ENCODE measurements at regions not wholly inside any gene's neighbourhood (a gene's known extent, or its start where the extent isn't known, plus 50 kb on each side); places are given as distances from the start of the nearest gene placed in this dataset.
A peak's percentile ranks its signal among the peaks of the same experiment; 100 is the strongest.

DNA sequence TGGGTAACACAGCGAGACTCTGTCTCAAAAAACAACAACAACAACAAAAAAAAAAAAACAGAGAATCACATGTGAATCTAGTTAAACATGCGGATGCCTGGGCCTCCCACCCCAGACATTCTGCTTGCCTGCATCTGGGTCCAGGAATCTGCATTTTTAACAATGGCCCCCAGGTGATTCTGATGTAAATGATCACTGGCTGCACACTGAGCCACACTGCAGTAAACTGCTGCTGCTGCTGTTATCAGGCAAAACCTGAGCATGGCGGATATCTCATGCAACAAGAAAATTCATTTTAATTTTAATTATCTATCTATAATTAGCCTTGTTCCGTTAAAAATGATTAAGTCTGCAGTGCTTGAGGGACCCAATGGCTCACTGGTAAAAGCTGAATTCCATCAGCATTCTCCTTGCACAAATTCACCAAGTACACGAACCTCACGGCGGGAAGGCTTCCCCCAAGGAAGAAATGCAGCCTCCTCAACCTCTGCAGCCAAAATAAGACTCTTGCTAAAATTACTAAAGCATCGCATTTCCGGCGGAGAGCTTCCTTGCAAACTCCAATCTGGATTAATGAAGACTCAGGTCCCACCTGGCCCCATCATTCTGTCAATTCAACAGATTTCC is 81.6 kb upstream of the SNX9 start (continued):
- TF ChIP-seq, protein P1, sequence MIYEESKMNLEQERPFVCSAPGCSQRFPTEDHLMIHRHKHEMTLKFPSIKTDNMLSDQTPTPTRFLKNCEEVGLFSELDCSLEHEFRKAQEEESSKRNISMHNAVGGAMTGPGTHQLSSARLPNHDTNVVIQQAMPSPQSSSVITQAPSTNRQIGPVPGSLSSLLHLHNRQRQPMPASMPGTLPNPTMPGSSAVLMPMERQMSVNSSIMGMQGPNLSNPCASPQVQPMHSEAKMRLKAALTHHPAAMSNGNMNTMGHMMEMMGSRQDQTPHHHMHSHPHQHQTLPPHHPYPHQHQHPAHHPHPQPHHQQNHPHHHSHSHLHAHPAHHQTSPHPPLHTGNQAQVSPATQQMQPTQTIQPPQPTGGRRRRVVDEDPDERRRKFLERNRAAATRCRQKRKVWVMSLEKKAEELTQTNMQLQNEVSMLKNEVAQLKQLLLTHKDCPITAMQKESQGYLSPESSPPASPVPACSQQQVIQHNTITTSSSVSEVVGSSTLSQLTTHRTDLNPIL (CRISPR knock-in tag; IDR thresholded peaks at IDR 0.05; ENCODE audit: low read depth): no peak
- TF ChIP-seq CSDC2 (CRISPR knock-in tag; IDR thresholded peaks at IDR 0.05) (no peak), GLIS3 (CRISPR knock-in tag; IDR thresholded peaks at IDR 0.05) (no peak), ESRRG (CRISPR knock-in tag; IDR thresholded peaks at IDR 0.05) (no peak), BACH2 (CRISPR knock-in tag; IDR thresholded peaks at IDR 0.05; ENCODE audit: borderline replicate concordance) (no peak), ARNTL (CRISPR knock-in tag; IDR thresholded peaks at IDR 0.05; ENCODE audit: borderline replicate concordance, low read depth) (no peak), ZFP3 (CRISPR knock-in tag; IDR thresholded peaks at IDR 0.05) (no peak)

GRCh38 chr6:157741948-157742556 is 81.0 kb upstream of the SNX9 start:
- no peak for TF ChIP-seq PATZ1 (CRISPR knock-in tag; IDR thresholded peaks at IDR 0.05; ENCODE audit: borderline replicate concordance)
- no peak for ATAC-seq

DNA sequence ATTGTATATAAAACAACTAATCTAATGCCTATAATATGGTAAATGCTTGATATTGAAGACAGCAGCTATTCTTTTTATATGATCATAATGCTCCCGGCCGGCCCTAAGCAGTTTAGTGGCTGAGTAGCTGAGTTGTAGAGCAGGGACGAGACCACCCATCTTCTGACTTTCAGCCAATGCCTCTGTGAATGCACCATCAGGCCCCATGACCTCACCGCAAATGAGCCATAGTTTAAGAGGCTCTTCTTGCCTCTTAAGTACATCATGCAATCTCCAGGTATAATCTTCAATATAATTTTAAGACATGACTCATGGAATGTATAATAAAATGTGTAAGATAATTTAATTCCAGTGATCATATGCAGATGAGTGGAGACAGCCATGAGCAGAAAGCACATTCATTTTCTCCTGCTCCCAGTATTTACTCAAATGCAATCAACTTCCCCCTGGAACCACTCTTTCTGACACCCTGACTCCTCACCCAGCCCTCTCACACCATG is 78.9 kb upstream of the SNX9 start:
- TF ChIP-seq ESRRG (CRISPR knock-in tag; IDR thresholded peaks at IDR 0.05) (0 out of 2 replicates have a peak, but pooled peaks have one; percentile 35), CSDC2 (CRISPR knock-in tag; IDR thresholded peaks at IDR 0.05) (no peak), ISL1 (CRISPR knock-in tag; IDR thresholded peaks at IDR 0.05) (peak; percentile 88)
- TF ChIP-seq, protein P1 (CRISPR knock-in tag; IDR thresholded peaks at IDR 0.05; ENCODE audit: low read depth): peak; percentile 65; the same call in 1 of the 2 replicates
- ATAC-seq: peak; percentile 85

- ATAC-seq: no peak
- TF ChIP-seq, protein P1 (CRISPR knock-in tag; IDR thresholded peaks at IDR 0.05; ENCODE audit: low read depth): no peak
- TF ChIP-seq OSR1 (CRISPR knock-in tag; IDR thresholded peaks at IDR 0.05) (no peak), ARNTL (CRISPR knock-in tag; IDR thresholded peaks at IDR 0.05; ENCODE audit: borderline replicate concordance, low read depth) (no peak), CSDC2 (CRISPR knock-in tag; IDR thresholded peaks at IDR 0.05) (no peak), SNAI2 (CRISPR knock-in tag; IDR thresholded peaks at IDR 0.05) (no peak), ZC3H10 (CRISPR knock-in tag; IDR thresholded peaks at IDR 0.05) (no peak), ZFP30 (CRISPR knock-in tag; IDR thresholded peaks at IDR 0.05) (no peak), ZNF70 (CRISPR knock-in tag; IDR thresholded peaks at IDR 0.05) (no peak), ISL1 (CRISPR knock-in tag; IDR thresholded peaks at IDR 0.05) (no peak), ZFP3 (CRISPR knock-in tag; IDR thresholded peaks at IDR 0.05) (no peak), TCF4 (CRISPR knock-in tag; IDR thresholded peaks at IDR 0.05; ENCODE audit: borderline replicate concordance) (no peak)
These were observed 76.1 kb upstream of the SNX9 start for GRCh38 chr6:157746897-157747296.

DNA sequence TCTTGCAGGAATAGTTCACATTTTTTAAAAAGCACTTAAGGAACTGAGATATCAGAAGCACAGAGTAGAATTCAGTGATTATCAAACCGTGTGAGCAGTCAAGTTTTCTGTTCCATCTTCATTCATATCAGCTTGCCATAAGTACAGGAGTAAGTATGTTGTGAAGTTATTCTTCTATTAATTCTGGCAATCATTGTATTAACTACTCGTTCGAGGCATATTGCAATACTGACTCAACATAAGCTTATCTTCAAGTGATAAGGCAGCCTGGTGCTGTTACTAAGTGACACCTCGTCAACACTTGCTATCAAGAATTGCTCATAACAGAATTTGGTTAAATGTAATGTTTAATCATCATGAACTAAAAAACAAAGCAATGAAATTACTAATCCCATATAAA is 75.7 kb upstream of the SNX9 start:
- ATAC-seq: no peak
- TF ChIP-seq ZNF70 (CRISPR knock-in tag; IDR thresholded peaks at IDR 0.05): no peak
- no peak for TF ChIP-seq PPARA (CRISPR knock-in tag; IDR thresholded peaks at IDR 0.05; ENCODE audit: borderline replicate concordance)
- no peak for TF ChIP-seq ZNF565 (CRISPR knock-in tag; conservative IDR thresholded peaks at IDR 0.05; ENCODE audit: low read depth)
- TF ChIP-seq CSDC2 (CRISPR knock-in tag; IDR thresholded peaks at IDR 0.05): no peak
- no peak for TF ChIP-seq TCF4 (CRISPR knock-in tag; IDR thresholded peaks at IDR 0.05; ENCODE audit: borderline replicate concordance)
- TF ChIP-seq SNAI2 (CRISPR knock-in tag; IDR thresholded peaks at IDR 0.05): no peak
- no peak for TF ChIP-seq ZFP30 (CRISPR knock-in tag; IDR thresholded peaks at IDR 0.05)
- no peak for TF ChIP-seq CSRNP3 (CRISPR knock-in tag; IDR thresholded peaks at IDR 0.05)
- TF ChIP-seq RARB (CRISPR knock-in tag; IDR thresholded peaks at IDR 0.05): no peak
- TF ChIP-seq OSR1 (CRISPR knock-in tag; IDR thresholded peaks at IDR 0.05): no peak
- TF ChIP-seq, protein P1 (CRISPR knock-in tag; IDR thresholded peaks at IDR 0.05; ENCODE audit: low read depth): no peak
- TF ChIP-seq ZFP3 (CRISPR knock-in tag; IDR thresholded peaks at IDR 0.05): no peak
- no peak for TF ChIP-seq TSHZ2 (CRISPR knock-in tag; IDR thresholded peaks at IDR 0.05)

Data from SK-N-SH treated with all-trans-retinoic acid at 6 μM for 48 hours (cell line).